ENCODE measurements at regions not wholly inside any gene's neighbourhood (a gene's known extent, or its start where the extent isn't known, plus 50 kb on each side); places are given as distances from the start of the nearest gene placed in this dataset.

DNA sequence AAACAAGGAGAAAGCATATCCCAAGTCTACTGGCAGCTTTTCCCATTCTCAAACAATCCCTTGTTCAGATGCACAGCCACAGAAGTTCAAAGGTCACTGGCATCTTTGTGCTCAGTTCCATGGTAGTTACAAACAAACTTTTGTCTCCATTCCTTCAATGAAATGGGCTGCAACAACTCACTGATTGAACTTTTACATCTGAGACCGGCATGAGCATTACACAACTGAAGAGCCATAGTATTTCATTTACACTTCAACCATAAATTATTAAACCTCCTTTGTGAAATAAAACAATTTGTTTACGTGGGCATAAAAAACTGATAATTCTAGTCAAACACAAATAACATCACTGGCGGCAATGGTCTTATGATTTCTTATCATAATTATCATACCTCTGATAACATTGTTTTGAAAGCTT lies 67.8 kb upstream of the ARHGAP32 start (continued):
- TF ChIP-seq GFI1 (CRISPR knock-in tag; IDR thresholded peaks at IDR 0.05; ENCODE audit: borderline replicate concordance) = no peak
- no peak for TF ChIP-seq ZBTB10 (CRISPR knock-in tag; IDR thresholded peaks at IDR 0.05; ENCODE audit: borderline replicate concordance)
- no peak for TF ChIP-seq SNRNP70 (IDR thresholded peaks at IDR 0.05; ENCODE audit: low read depth, low read length)
- no peak for TF ChIP-seq ARID2 (CRISPR knock-in tag; IDR thresholded peaks at IDR 0.05; ENCODE audit: borderline replicate concordance)
- TF ChIP-seq, protein P1, sequence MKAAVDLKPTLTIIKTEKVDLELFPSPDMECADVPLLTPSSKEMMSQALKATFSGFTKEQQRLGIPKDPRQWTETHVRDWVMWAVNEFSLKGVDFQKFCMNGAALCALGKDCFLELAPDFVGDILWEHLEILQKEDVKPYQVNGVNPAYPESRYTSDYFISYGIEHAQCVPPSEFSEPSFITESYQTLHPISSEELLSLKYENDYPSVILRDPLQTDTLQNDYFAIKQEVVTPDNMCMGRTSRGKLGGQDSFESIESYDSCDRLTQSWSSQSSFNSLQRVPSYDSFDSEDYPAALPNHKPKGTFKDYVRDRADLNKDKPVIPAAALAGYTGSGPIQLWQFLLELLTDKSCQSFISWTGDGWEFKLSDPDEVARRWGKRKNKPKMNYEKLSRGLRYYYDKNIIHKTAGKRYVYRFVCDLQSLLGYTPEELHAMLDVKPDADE (CRISPR knock-in tag; IDR thresholded peaks at IDR 0.05) = no peak
- TF ChIP-seq ZBTB7A (CRISPR knock-in tag; IDR thresholded peaks at IDR 0.05) = no peak
- no peak for TF ChIP-seq ZNF891 (CRISPR knock-in tag; IDR thresholded peaks at IDR 0.05)
- TF ChIP-seq USF2 (IDR thresholded peaks at IDR 0.05; ENCODE audit: low read depth, low read length) = no peak
- TF ChIP-seq USF2 (CRISPR knock-in tag; IDR thresholded peaks at IDR 0.05; ENCODE audit: borderline replicate concordance) = no peak
- no peak for TF ChIP-seq STAT5B (CRISPR knock-in tag; IDR thresholded peaks at IDR 0.05)
- no peak for TF ChIP-seq ZNF232 (CRISPR knock-in tag; IDR thresholded peaks at IDR 0.05; ENCODE audit: borderline replicate concordance)
- no peak for TF ChIP-seq ARNT (IDR thresholded peaks at IDR 0.05)
- TF ChIP-seq ZNF747 (CRISPR knock-in tag; IDR thresholded peaks at IDR 0.05; ENCODE audit: borderline replicate concordance) = no peak
- TF ChIP-seq AKAP8 (CRISPR knock-in tag; IDR thresholded peaks at IDR 0.05) = no peak
- TF ChIP-seq MTF1 (CRISPR knock-in tag; IDR thresholded peaks at IDR 0.05) = no peak
- TF ChIP-seq ZNF543 (CRISPR knock-in tag; IDR thresholded peaks at IDR 0.05) = no peak
- TF ChIP-seq U2AF1 (optimal IDR thresholded peaks at IDR 0.05; ENCODE audit: low read depth, low read length) = no peak
- no peak for TF ChIP-seq MEIS1 (CRISPR knock-in tag; IDR thresholded peaks at IDR 0.05; ENCODE audit: borderline replicate concordance)
- TF ChIP-seq TBX2 (CRISPR knock-in tag; IDR thresholded peaks at IDR 0.05; ENCODE audit: borderline replicate concordance) = peak; percentile 75
- TF ChIP-seq MLLT10 (CRISPR knock-in tag; IDR thresholded peaks at IDR 0.05) = no peak
- TF ChIP-seq ZNF644 (CRISPR knock-in tag; IDR thresholded peaks at IDR 0.05; ENCODE audit: low read depth) = peak; percentile 97
- TF ChIP-seq FOXJ3 (CRISPR knock-in tag; IDR thresholded peaks at IDR 0.05; ENCODE audit: borderline replicate concordance) = peak; percentile 55; the same call in 1 of the 2 replicates
- TF ChIP-seq ZNF562 (CRISPR knock-in tag; IDR thresholded peaks at IDR 0.05; ENCODE audit: borderline replicate concordance) = no peak
- TF ChIP-seq, protein P2, sequence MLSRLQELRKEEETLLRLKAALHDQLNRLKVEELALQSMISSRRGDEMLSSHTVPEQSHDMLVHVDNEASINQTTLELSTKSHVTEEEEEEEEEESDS (CRISPR knock-in tag; IDR thresholded peaks at IDR 0.05; ENCODE audit: borderline replicate concordance) = no peak
- TF ChIP-seq MED8 (CRISPR knock-in tag; IDR thresholded peaks at IDR 0.05; ENCODE audit: insufficient replicate concordance) = no peak
- no peak for TF ChIP-seq CAMTA2 (CRISPR knock-in tag; IDR thresholded peaks at IDR 0.05; ENCODE audit: borderline replicate concordance)

All from HepG2 (cell line).